Muscle of arm (tissue), 1 donor: ENCODE measurements at regions not wholly inside any gene's neighbourhood (a gene's known extent, or its start where the extent isn't known, plus 50 kb on each side); places are given as distances from the start of the nearest gene placed in this dataset.

Experiments used
- DNase-seq: peaks from one replicate; pipeline ENCODE4 v3.0.0-alpha.2; 2013

GRCh38 chr10:61000769-61001730 lies 57.1 kb upstream of the RHOBTB1 start:
- peak; percentile 25 for DNase-seq

GRCh38 chr10:60998932-60999331 lies 54.9 kb upstream of the RHOBTB1 start:
- no peak for DNase-seq

- no peak for DNase-seq
These were observed 50.1 kb upstream of the RHOBTB1 start for GRCh38 chr10:60994128-60994527.
